PC-3 (cell line): ENCODE measurements at regions not wholly inside any gene's neighbourhood (a gene's known extent, or its start where the extent isn't known, plus 50 kb on each side); places are given as distances from the start of the nearest gene placed in this dataset.

Experiments used
- ATAC-seq: fragments of 200-7000 bp; cut with Tn5 transposase; 2 replicates; pipeline ENCODE4 v1.9.1; 2020; ENCODE audit warnings: mild to moderate bottlenecking, moderate library complexity
- BruUV-seq: library from RNA; stranded (reverse); fragments of 400-500 nt; replicated peaks from 2 replicates; lab custom pipeline; 2021; lab: Mats Ljungman, UMichigan
- CTCF ChIA-PET: fragments of 300-600 bp; sonication (Branson Sonifier 250); formaldehyde crosslinking; loops from one replicate; lab custom pipeline; 2022; ENCODE audit warnings: antibody characterized with exemption; lab: Charles Lee
- POLR2A ChIA-PET: fragments of 300-600 bp; sonication (Branson Sonifier 250); formaldehyde crosslinking; loops from one replicate; lab custom pipeline; 2022; ENCODE audit warnings: antibody characterized with exemption; ENCODE audit not compliant: unreplicated experiment; lab: Charles Lee
- DNase-seq: peaks from one replicate; pipeline ENCODE4 v3.0.0-alpha.2; 2015
- H2AFZ ChIP-seq: fragments of 300-600 bp; sonication (generic); 2 replicates; pipeline ENCODE4 v1.6.0; 2016; ENCODE audit warnings: antibody characterized with exemption, low read length
- H3F3A ChIP-seq: fragments of 300-600 bp; sonication (generic); one replicate; pipeline ENCODE4 v1.6.0; 2017; ENCODE audit warnings: antibody characterized with exemption, low read length, control low read depth, mild to moderate bottlenecking; ENCODE audit not compliant: unreplicated experiment
- H3K27ac ChIP-seq: fragments of 300-600 bp; sonication (generic); 2 replicates; pipeline ENCODE4 v1.5.1; 2016; ENCODE audit warnings: mild to moderate bottlenecking, low read length
- H3K27me3 ChIP-seq: fragments of 300-600 bp; sonication (generic); 2 replicates; pipeline ENCODE4 v1.6.1; 2016; ENCODE audit warnings: low read length, mixed read lengths
- H3K36me3 ChIP-seq: fragments of 300-600 bp; sonication (generic); 2 replicates; pipeline ENCODE4 v1.6.1; 2016; ENCODE audit warnings: low read depth, mixed run types, low read length, mixed read lengths
- H3K4me1 ChIP-seq: fragments of 300-600 bp; sonication (generic); 2 replicates; pipeline ENCODE4 v1.5.1; 2016; ENCODE audit warnings: low read length; ENCODE audit not compliant: insufficient read depth
- H3K4me2 ChIP-seq: fragments of 300-600 bp; sonication (generic); 2 replicates; pipeline ENCODE4 v1.6.0; 2016; ENCODE audit warnings: low read length
- H3K4me3 ChIP-seq: fragments of 300-600 bp; sonication (generic); 2 replicates; pipeline ENCODE4 v1.5.1; 2016; ENCODE audit warnings: mild to moderate bottlenecking, low read length, mixed read lengths
- H3K79me2 ChIP-seq: fragments of 300-600 bp; sonication (generic); 2 replicates; pipeline ENCODE4 v1.6.1; 2017; ENCODE audit warnings: low read length, mixed read lengths
- H3K9ac ChIP-seq: fragments of 300-600 bp; sonication (generic); 2 replicates; pipeline ENCODE4 v1.6.0; 2016; ENCODE audit warnings: mild to moderate bottlenecking, low read length
- H3K9me2 ChIP-seq: fragments of 300-600 bp; sonication (generic); replicated peaks from 2 replicates; pipeline ENCODE4 v1.6.1; 2016; ENCODE audit warnings: mixed run types, low read length, mixed read lengths
- H3K9me3 ChIP-seq: fragments of 300-600 bp; sonication (generic); 2 replicates; pipeline ENCODE4 v1.6.1; 2016; ENCODE audit warnings: low read length, mixed read lengths
- H4K20me1 ChIP-seq: fragments of 300-600 bp; sonication (generic); 2 replicates; pipeline ENCODE4 v1.6.1; 2016; ENCODE audit warnings: low read length, mixed read lengths
- EZH2 ChIP-seq: fragments of 300-600 bp; sonication (generic); IDR thresholded peaks from one replicate; pipeline ENCODE4 v1.6.1; 2017; ENCODE audit warnings: antibody characterized with exemption, mild to moderate bottlenecking, low read length; ENCODE audit not compliant: unreplicated experiment
- EZH2phosphoT487 ChIP-seq: fragments of 300-600 bp; sonication (generic); IDR thresholded peaks from 2 replicates; pipeline ENCODE4 v1.6.1; 2018; ENCODE audit warnings: mild to moderate bottlenecking, antibody characterized with exemption, low read length, borderline replicate concordance
- intact Hi-C: fragments of 100-400 bp; cut with micrococcal nuclease; formaldehyde crosslinking; loops from 2 replicates; pipeline ENCODE4 v1.9.0; 2023
- TF ChIP-seq, protein P1 (sequence below): fragments of 300-600 bp; sonication (generic); conservative IDR thresholded peaks from 2 replicates; pipeline ENCODE4 v1.5.1; 2017; ENCODE audit warnings: antibody characterized with exemption, low read depth, mild to moderate bottlenecking, low read length

DNA sequence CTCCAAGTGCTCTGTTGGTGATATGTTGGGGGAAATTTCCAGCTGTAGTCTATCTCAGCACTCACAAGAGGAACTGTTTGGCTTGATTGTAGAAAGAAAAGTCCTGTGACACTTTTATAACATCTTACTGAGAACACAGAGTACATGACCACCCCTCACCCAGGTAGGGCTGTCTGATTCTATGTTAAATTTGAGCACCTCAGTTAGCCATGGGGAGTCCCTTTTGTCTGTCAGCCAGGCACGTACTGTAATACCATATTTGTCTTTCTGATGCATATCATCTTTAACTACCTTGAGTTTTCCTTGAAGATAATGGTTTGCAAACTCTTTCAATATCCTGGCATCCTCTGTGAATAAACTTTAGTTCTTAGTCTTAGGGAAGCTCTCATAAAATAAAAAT lies 164.5 kb downstream of the IZUMO3 start:
- TF ChIP-seq EZH2phosphoT487: no peak
- TF ChIP-seq EZH2: no peak
- TF ChIP-seq, protein P1, sequence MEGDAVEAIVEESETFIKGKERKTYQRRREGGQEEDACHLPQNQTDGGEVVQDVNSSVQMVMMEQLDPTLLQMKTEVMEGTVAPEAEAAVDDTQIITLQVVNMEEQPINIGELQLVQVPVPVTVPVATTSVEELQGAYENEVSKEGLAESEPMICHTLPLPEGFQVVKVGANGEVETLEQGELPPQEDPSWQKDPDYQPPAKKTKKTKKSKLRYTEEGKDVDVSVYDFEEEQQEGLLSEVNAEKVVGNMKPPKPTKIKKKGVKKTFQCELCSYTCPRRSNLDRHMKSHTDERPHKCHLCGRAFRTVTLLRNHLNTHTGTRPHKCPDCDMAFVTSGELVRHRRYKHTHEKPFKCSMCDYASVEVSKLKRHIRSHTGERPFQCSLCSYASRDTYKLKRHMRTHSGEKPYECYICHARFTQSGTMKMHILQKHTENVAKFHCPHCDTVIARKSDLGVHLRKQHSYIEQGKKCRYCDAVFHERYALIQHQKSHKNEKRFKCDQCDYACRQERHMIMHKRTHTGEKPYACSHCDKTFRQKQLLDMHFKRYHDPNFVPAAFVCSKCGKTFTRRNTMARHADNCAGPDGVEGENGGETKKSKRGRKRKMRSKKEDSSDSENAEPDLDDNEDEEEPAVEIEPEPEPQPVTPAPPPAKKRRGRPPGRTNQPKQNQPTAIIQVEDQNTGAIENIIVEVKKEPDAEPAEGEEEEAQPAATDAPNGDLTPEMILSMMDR: no peak
- Histone ChIP-seq H3K4me2 (no peak overlapping the region), H3F3A (no peaks in the 10 kb centered on the region), H3K4me1 (no peaks in the 10 kb centered on the region), H3K9me3 (no peaks in the 10 kb centered on the region), H2AFZ (no peak overlapping the region), H3K36me3 (no peaks in the 10 kb centered on the region), H3K4me3 (no peak overlapping the region), H3K27ac (no peak overlapping the region), H3K9ac (no peak overlapping the region), H3K79me2 (no peaks in the 10 kb centered on the region), H3K27me3 (no peaks in the 10 kb centered on the region), H4K20me1 (no peaks in the 10 kb centered on the region), H3K9me2 (no peaks in the 10 kb centered on the region)
- intact Hi-C loops: no loop called here
- DNase-seq: no peak
- ATAC-seq: no peak
- POLR2A ChIA-PET: no interaction called here
- BruUV-seq: no TSS peak
- CTCF ChIA-PET: no interaction called here

DNA sequence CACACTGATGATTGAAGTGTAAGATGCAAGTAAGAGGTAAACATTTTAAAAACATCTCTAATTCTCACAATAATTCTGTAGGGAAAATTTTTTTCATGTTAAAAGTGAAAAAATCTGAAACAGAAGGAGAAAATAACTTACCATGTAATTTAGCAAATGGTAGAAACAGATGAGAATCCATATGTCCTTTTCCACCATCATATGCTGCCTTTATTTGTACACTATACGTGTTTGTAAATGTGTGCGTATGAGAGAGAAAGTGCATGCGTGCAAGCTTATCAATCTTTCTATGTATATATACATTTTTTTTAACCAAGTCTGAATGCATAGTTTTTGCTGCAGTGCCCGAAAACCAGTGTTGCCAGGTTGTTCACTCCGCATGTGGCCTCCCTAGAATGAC lies 186.7 kb downstream of the IZUMO3 start:
- Histone ChIP-seq H3F3A (no peaks in the 10 kb centered on the region), H3K79me2 (no peaks in the 10 kb centered on the region), H3K9me2 (no peaks in the 10 kb centered on the region), H3K4me1 (no peaks in the 10 kb centered on the region), H3K27me3 (no peaks in the 10 kb centered on the region), H3K4me2 (no peak overlapping the region), H2AFZ (no peak overlapping the region), H4K20me1 (no peaks in the 10 kb centered on the region), H3K27ac (no peak overlapping the region), H3K36me3 (no peaks in the 10 kb centered on the region), H3K9me3 (no peaks in the 10 kb centered on the region), H3K4me3 (no peak overlapping the region), H3K9ac (no peak overlapping the region)
- ChIA-PET CTCF (no interaction called here), POLR2A (no interaction called here)
- TF ChIP-seq, protein P1: no peak
- no peak for TF ChIP-seq EZH2phosphoT487
- TF ChIP-seq EZH2: no peak
- intact Hi-C loops: no loop called here
- DNase-seq (no peak), ATAC-seq (no peak)
- no TSS peak for BruUV-seq

DNA sequence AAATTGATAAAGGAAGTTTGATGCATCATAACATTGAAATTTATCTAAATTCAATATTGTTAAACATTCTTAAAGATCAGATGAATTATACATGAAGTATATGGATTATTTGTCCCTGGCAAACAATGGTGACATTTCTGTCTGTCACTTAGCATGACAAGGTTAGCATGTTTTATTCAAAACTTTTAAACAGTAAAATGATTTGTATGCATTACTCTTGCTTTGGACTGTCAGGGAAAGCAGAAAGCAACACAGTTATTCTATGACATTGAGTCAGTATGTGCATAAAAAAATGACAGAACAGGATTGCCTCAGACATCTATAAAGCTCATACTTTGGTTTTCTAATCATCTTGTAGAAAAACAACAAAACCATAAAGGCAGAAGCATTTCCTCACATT lies 193.7 kb downstream of the IZUMO3 start:
- ChIA-PET POLR2A (no interaction called here), CTCF (no interaction called here)
- no peaks in the 10 kb centered on the region for H3K79me2 ChIP-seq
- no peaks in the 10 kb centered on the region for H4K20me1 ChIP-seq
- no peak overlapping the region for H2AFZ ChIP-seq
- H3F3A ChIP-seq: no peaks in the 10 kb centered on the region
- intact Hi-C loops: no loop called here
- no peak overlapping the region for H3K9ac ChIP-seq
- H3K27ac ChIP-seq: no peak overlapping the region
- no peaks in the 10 kb centered on the region for H3K9me2 ChIP-seq
- H3K4me1 ChIP-seq: no peaks in the 10 kb centered on the region
- DNase-seq: no peak
- H3K9me3 ChIP-seq: no peaks in the 10 kb centered on the region
- H3K4me2 ChIP-seq: no peak overlapping the region
- TF ChIP-seq EZH2phosphoT487 (no peak), EZH2 (no peak)
- TF ChIP-seq, protein P1: no peak
- H3K4me3 ChIP-seq: no peak overlapping the region
- H3K27me3 ChIP-seq: no peaks in the 10 kb centered on the region
- no peaks in the 10 kb centered on the region for H3K36me3 ChIP-seq
- no peak for ATAC-seq
- BruUV-seq: no TSS peak
